ENCODE measurements at regions not wholly inside any gene's neighbourhood (a gene's known extent, or its start where the extent isn't known, plus 50 kb on each side); places are given as distances from the start of the nearest gene placed in this dataset.

DNA sequence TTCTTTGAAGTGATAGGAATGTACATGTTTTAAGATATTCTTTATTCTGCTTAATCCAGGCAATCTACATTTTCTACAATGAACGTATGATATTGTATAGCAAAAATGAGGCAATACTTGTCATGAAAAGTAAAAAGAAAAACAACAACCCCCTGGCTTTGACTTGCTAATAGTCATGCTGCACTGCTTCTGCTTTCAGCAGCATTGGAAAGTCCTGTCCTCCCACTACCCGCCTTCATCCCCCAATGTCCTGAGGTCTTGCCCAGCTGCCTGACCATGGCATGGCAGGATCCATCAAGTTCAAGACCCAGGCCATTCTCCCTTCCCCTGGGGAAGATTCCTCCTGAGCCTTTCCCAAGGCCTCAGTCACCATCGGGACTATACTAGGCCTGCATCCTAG, 156.5 kb downstream of the SH3BGRL2 start:
- Histone ChIP-seq H3K27me3 (ENCODE audit: control insufficient read depth, insufficient read depth, low read length) (no peaks in the 10 kb centered on the region), H4K91ac (ENCODE audit: insufficient read depth, low read depth, low read length) (no peak overlapping the region), H4K20me1 (ENCODE audit: insufficient read depth, low read length) (no peaks in the 10 kb centered on the region), H3K18ac (ENCODE audit: low read depth, low read length) (no peak overlapping the region), H3K4ac (ENCODE audit: low read depth, low read length) (no peak overlapping the region), H3K14ac (replicated peaks; ENCODE audit: low read depth, low read length) (no peak overlapping the region), H4K5ac (ENCODE audit: low read depth, low read length) (no peak overlapping the region), H3K9ac (ENCODE audit: low read depth, low read length) (no peak overlapping the region), H3K9me3 (ENCODE audit: control insufficient read depth, insufficient read depth, low read length) (no peaks in the 10 kb centered on the region), H3K36me3 (ENCODE audit: control insufficient read depth, insufficient read depth, low read length) (no peaks in the 10 kb centered on the region), H2AFZ (replicated peaks; ENCODE audit: low read length, poor library complexity) (no peak overlapping the region), H3K79me1 (ENCODE audit: low read depth in 1 of 2, low read length in 2 of 2) (no peaks in the 10 kb centered on the region), H3K23ac (ENCODE audit: low read depth, low read length) (no peak overlapping the region), H2AK5ac (ENCODE audit: low read depth, low read length) (no peak overlapping the region), H3K4me3 (ENCODE audit: insufficient read depth, low read depth, low read length) (no peak overlapping the region), H2BK20ac (ENCODE audit: low read depth, low read length) (no peak overlapping the region), H2BK120ac (ENCODE audit: low read depth, low read length) (no peak overlapping the region), H3K4me2 (ENCODE audit: low read depth, low read length) (no peak overlapping the region), H3K27ac (ENCODE audit: insufficient read depth, low read length) (no peak overlapping the region), H2BK5ac (ENCODE audit: low read depth, low read length, poor library complexity, severe bottlenecking) (no peak overlapping the region), H2BK15ac (ENCODE audit: low read depth, low read length) (no peak overlapping the region), H4K8ac (ENCODE audit: low read depth in 2 of 2, low read length in 2 of 2) (no peak overlapping the region), H2AK9ac (replicated peaks; ENCODE audit: low read depth, low read length, poor library complexity) (no peak overlapping the region), H3K4me1 (ENCODE audit: control insufficient read depth, insufficient read depth, low read length) (no peaks in the 10 kb centered on the region), H3K56ac (ENCODE audit: extremely low read depth, insufficient read depth, low read length) (no peak overlapping the region), H3K9me1 (ENCODE audit: insufficient read depth, low read length) (no peaks in the 10 kb centered on the region)
- ChIA-PET POLR2A (ENCODE audit: unreplicated experiment) (no interaction called here), CTCF (no interaction called here)
- DNase-seq: no peak
- intact Hi-C loops (cut with micrococcal nuclease): no loop called here
- dilution Hi-C loops (cut with HindIII; ENCODE audit: low sequenced_read_pairs, unreplicated experiment): no loop called here
- no peak for ATAC-seq (ENCODE audit: low read depth)
- TF ChIP-seq, protein P1, sequence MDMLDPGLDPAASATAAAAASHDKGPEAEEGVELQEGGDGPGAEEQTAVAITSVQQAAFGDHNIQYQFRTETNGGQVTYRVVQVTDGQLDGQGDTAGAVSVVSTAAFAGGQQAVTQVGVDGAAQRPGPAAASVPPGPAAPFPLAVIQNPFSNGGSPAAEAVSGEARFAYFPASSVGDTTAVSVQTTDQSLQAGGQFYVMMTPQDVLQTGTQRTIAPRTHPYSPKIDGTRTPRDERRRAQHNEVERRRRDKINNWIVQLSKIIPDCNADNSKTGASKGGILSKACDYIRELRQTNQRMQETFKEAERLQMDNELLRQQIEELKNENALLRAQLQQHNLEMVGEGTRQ (IDR thresholded peaks at IDR 0.05; ENCODE audit: low read depth, low read length): no peak
- TF ChIP-seq SMC3 (IDR thresholded peaks at IDR 0.05; ENCODE audit: low read depth, low read length) (no peak), CHD1 (IDR thresholded peaks at IDR 0.05; ENCODE audit: low read depth, low read length) (no peak), NFE2L2 (IDR thresholded peaks at IDR 0.05; ENCODE audit: low read depth, low read length) (no peak), BHLHE40 (IDR thresholded peaks at IDR 0.05; ENCODE audit: low read depth, low read length) (no peak), RAD21 (IDR thresholded peaks at IDR 0.05; ENCODE audit: low read length) (no peak), RFX5 (IDR thresholded peaks at IDR 0.05; ENCODE audit: low read depth, low read length) (no peak), POLR2A (IDR thresholded peaks at IDR 0.05; ENCODE audit: low read depth, low read length) (no peak), MAZ (IDR thresholded peaks at IDR 0.05; ENCODE audit: borderline replicate concordance, low read depth, low read length) (no peak), CEBPB (IDR thresholded peaks at IDR 0.05; ENCODE audit: low read depth, low read length) (no peak), FOS (IDR thresholded peaks at IDR 0.05; ENCODE audit: low read depth, low read length) (no peak), MXI1 (IDR thresholded peaks at IDR 0.05; ENCODE audit: borderline replicate concordance, low read depth, low read length) (no peak), MAFK (IDR thresholded peaks at IDR 0.05; ENCODE audit: low read depth, low read length) (no peak), RCOR1 (IDR thresholded peaks at IDR 0.05; ENCODE audit: insufficient replicate concordance, low read length) (no peak)
- TF ChIP-seq, protein P2, sequence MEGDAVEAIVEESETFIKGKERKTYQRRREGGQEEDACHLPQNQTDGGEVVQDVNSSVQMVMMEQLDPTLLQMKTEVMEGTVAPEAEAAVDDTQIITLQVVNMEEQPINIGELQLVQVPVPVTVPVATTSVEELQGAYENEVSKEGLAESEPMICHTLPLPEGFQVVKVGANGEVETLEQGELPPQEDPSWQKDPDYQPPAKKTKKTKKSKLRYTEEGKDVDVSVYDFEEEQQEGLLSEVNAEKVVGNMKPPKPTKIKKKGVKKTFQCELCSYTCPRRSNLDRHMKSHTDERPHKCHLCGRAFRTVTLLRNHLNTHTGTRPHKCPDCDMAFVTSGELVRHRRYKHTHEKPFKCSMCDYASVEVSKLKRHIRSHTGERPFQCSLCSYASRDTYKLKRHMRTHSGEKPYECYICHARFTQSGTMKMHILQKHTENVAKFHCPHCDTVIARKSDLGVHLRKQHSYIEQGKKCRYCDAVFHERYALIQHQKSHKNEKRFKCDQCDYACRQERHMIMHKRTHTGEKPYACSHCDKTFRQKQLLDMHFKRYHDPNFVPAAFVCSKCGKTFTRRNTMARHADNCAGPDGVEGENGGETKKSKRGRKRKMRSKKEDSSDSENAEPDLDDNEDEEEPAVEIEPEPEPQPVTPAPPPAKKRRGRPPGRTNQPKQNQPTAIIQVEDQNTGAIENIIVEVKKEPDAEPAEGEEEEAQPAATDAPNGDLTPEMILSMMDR (conservative IDR thresholded peaks at IDR 0.05; ENCODE audit: low read depth, low read length): no peak
- TF ChIP-seq, protein P3, sequence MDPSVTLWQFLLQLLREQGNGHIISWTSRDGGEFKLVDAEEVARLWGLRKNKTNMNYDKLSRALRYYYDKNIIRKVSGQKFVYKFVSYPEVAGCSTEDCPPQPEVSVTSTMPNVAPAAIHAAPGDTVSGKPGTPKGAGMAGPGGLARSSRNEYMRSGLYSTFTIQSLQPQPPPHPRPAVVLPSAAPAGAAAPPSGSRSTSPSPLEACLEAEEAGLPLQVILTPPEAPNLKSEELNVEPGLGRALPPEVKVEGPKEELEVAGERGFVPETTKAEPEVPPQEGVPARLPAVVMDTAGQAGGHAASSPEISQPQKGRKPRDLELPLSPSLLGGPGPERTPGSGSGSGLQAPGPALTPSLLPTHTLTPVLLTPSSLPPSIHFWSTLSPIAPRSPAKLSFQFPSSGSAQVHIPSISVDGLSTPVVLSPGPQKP (IDR thresholded peaks at IDR 0.05; ENCODE audit: borderline replicate concordance, low read depth, low read length): no peak
- in situ Hi-C loops (cut with MboI; ENCODE audit: low sequenced_read_pairs): no loop called here
- no TSS peak for BruUV-seq (replicated peaks)
- 80% methylated on average over 1 of the region's 3 CpGs; no CpG with 5 or more reads in 1 of the 2 experiments for WGBS, 2 experiments (ENCODE audit: extremely low coverage in 2 of 2, insufficient read length in 1 of 2)
